Psoas muscle (tissue), 7 donors: ENCODE measurements at regions not wholly inside any gene's neighbourhood (a gene's known extent, or its start where the extent isn't known, plus 50 kb on each side); places are given as distances from the start of the nearest gene placed in this dataset.

Experiments used
- ATAC-seq, 4 donors: fragments of 200-7000 bp; cut with Tn5 transposase; one replicate each; pipeline ENCODE4 v1.9.1; 2020; ENCODE audit warnings: moderate library complexity in 3 of 4, mild to moderate bottlenecking in 2 of 4
- DNase-seq, 2 donors: peaks; one replicate each; pipeline ENCODE4 v3.0.0-alpha.2; 2020
- H3K27ac ChIP-seq: fragments of 200-600 bp; one replicate; pipeline ENCODE4 v1.8.0; 2022
- H3K27me3 ChIP-seq, 3 donors: fragments of 200-600 bp in 1 of 3; one replicate each; pipeline versions ENCODE4 v1.6.1 to v1.8.0; 2013 to 2022; ENCODE audit warnings: low read length in 2 of 3, mild to moderate bottlenecking in 2 of 3, moderate library complexity in 1 of 3; ENCODE audit not compliant: insufficient read depth in 3 of 3
- H3K36me3 ChIP-seq, 2 donors: fragments of 200-600 bp in 1 of 2; one replicate each; pipeline versions ENCODE4 v1.6.1 to v1.8.0; 2013 to 2022; ENCODE audit warnings: low read depth in 1 of 2, mild to moderate bottlenecking in 1 of 2, moderate library complexity in 1 of 2; ENCODE audit not compliant: insufficient read depth in 1 of 2
- H3K4me1 ChIP-seq: fragments of 200-600 bp; one replicate; pipeline ENCODE4 v1.8.0; 2022
- H3K4me3 ChIP-seq: fragments of 200-600 bp; one replicate; pipeline ENCODE4 v1.8.0; 2022; ENCODE audit warnings: mild to moderate bottlenecking
- H3K9me3 ChIP-seq: fragments of 200-600 bp; one replicate; pipeline ENCODE4 v1.8.0; 2022
- CTCF ChIP-seq: fragments of 200-600 bp; IDR thresholded peaks from one replicate; pipeline ENCODE4 v1.8.0; 2022; ENCODE audit warnings: antibody characterized with exemption
- WGBS, 3 donors: extraction: QIAGEN DNeasy Blood & Tissue Kit; methylation state at CpG; one replicate each; pipeline versions ENCODE4 v1.1.6 to v1.1.7; 2013; 5-methylcytosine and 5-hydroxymethylcytosine counted together
- intact Hi-C, 2 donors: fragments of 100-400 bp; cut with DNase I; formaldehyde crosslinking; loops; one replicate each; pipeline versions ENCODE4 v1.11.0 to v1.14.2; 2022
- donor health status: healthy with polysubstance abuse.
- donor health status: DM: no; HTN: no; CAD: no; lungs with moderate emphysema.
- donor health status: Bipolar disorder and iron deficiency.
- donor health status: healthy.
- donor health status: DM: yes; HTN: yes; CAD: no.
- donor health status: DM: no; HTN: no; CAD: no.
- donor health status: DM: yes; HTN: yes; CAD: no.

GRCh38 chr14:81743605-81744004, 210.0 kb upstream of the SEL1L start:
- H3K36me3 ChIP-seq: no peaks in the 10 kb centered on the region
- H3K9me3 ChIP-seq: no peaks in the 10 kb centered on the region
- ATAC-seq (no peak), DNase-seq (no peak)
- 56 to 77% (median 62%) methylated on average over 1 of the region's 1 CpG for WGBS, 3 donors
- no peaks in the 10 kb centered on the region for H3K4me1 ChIP-seq
- no peak overlapping the region for H3K4me3 ChIP-seq
- no peak for TF ChIP-seq CTCF
- H3K27me3 ChIP-seq: no peaks in the 10 kb centered on the region
- H3K27ac ChIP-seq: no peak overlapping the region
- intact Hi-C loops: no loop called here

GRCh38 chr14:81751198-81751597, 217.5 kb upstream of the SEL1L start:
- 62 to 79% (median 69%) methylated on average over 2 of the region's 2 CpGs for WGBS, 3 donors
- intact Hi-C loops: no loop called here
- ATAC-seq: no peak

GRCh38 chr14:81759541-81759940, 225.9 kb upstream of the SEL1L start:
- no peaks in the 10 kb centered on the region for H3K27me3 ChIP-seq
- intact Hi-C loops: no loop called here
- no peak for TF ChIP-seq CTCF
- ATAC-seq: no peak
- no peak overlapping the region for H3K4me3 ChIP-seq
- no peak overlapping the region for H3K27ac ChIP-seq
- H3K36me3 ChIP-seq: no peaks in the 10 kb centered on the region
- H3K4me1 ChIP-seq: no peaks in the 10 kb centered on the region
- WGBS, 3 donors: 68 to 72% (median 69%) methylated on average over 2 of the region's 2 CpGs
- no peak for DNase-seq
- H3K9me3 ChIP-seq: no peaks in the 10 kb centered on the region

More at GRCh38 chr14:81751198-81751597, 217.5 kb upstream of the SEL1L start:
- Histone ChIP-seq H3K36me3 (no peaks in the 10 kb centered on the region), H3K27ac (no peak overlapping the region), H3K4me3 (no peak overlapping the region), H3K4me1 (no peaks in the 10 kb centered on the region), H3K9me3 (no peaks in the 10 kb centered on the region), H3K27me3 (no peaks in the 10 kb centered on the region)
- DNase-seq: no peak
- no peak for TF ChIP-seq CTCF

GRCh38 chr14:81765651-81766275, 232.1 kb upstream of the SEL1L start:
- DNase-seq (no peak), ATAC-seq (no peak)
- Histone ChIP-seq H3K27me3 (no peaks in the 10 kb centered on the region), H3K9me3 (no peaks in the 10 kb centered on the region), H3K4me1 (no peaks in the 10 kb centered on the region), H3K27ac (no peak overlapping the region), H3K4me3 (no peak overlapping the region), H3K36me3 (no peaks in the 10 kb centered on the region)
- WGBS, 3 donors: 72 to 79% (median 79%) methylated on average over 3 of the region's 3 CpGs
- intact Hi-C loops: no loop called here
- TF ChIP-seq CTCF: no peak

GRCh38 chr14:81766321-81766915, 232.8 kb upstream of the SEL1L start:
- Histone ChIP-seq H3K36me3 (no peaks in the 10 kb centered on the region), H3K27me3 (no peaks in the 10 kb centered on the region), H3K4me1 (no peaks in the 10 kb centered on the region), H3K4me3 (no peak overlapping the region), H3K9me3 (no peaks in the 10 kb centered on the region), H3K27ac (no peak overlapping the region)
- intact Hi-C loops: no loop called here
- TF ChIP-seq CTCF: no peak
- 80 to 88% (median 88%) methylated on average over 4 of the region's 4 CpGs for WGBS, 3 donors
- no peak for DNase-seq
- ATAC-seq: no peak
